ENCODE measurements at regions not wholly inside any gene's neighbourhood (a gene's known extent, or its start where the extent isn't known, plus 50 kb on each side); places are given as distances from the start of the nearest gene placed in this dataset.

DNA sequence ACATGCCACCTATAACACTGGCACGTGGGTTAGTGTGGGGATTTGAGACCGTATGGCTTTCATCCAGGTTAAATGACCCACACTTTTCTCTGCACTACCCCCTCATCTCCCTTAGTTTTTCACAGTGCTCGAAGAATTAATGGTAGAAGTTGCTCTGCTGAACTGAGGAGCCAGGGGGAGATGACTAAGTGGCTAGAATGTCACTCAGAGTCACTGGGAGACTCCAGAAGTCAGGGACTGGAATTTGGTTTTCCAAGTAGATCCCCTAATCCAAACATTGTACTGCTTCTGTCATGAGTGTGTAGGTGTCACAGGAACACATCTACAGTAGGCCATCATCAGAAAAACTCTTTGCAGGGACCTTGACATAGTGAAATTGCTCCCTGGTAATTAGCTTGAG is 181.0 kb upstream of the RASGRP1 start:
- Mint-ChIP-seq H3K36me3 (ENCODE audit: unreplicated experiment) (no peaks in the 10 kb centered on the region), H3K27me3 (ENCODE audit: unreplicated experiment) (peaks cover 2% of the 10 kb centered on the region), H3K4me1 (ENCODE audit: unreplicated experiment) (peaks cover 30% of the 10 kb centered on the region), H3K9me3 (ENCODE audit: unreplicated experiment) (peaks cover 6% of the 10 kb centered on the region), H3K27ac (ENCODE audit: unreplicated experiment) (no peak overlapping the region), H3K4me3 (ENCODE audit: unreplicated experiment) (no peak overlapping the region)
- no peak for TF ChIP-seq CTCF (IDR thresholded peaks at IDR 0.05)
- DNase-seq (ENCODE audit: extremely low spot score, unreplicated experiment): no peak

GRCh38 chr15:38746211-38746610 is 181.6 kb upstream of the RASGRP1 start:
- Mint-ChIP-seq H3K27me3 (ENCODE audit: unreplicated experiment) (peaks cover 2% of the 10 kb centered on the region), H3K9me3 (ENCODE audit: unreplicated experiment) (peaks cover 6% of the 10 kb centered on the region), H3K4me3 (ENCODE audit: unreplicated experiment) (no peak overlapping the region), H3K27ac (ENCODE audit: unreplicated experiment) (no peak overlapping the region), H3K36me3 (ENCODE audit: unreplicated experiment) (no peaks in the 10 kb centered on the region), H3K4me1 (ENCODE audit: unreplicated experiment) (peaks cover 27% of the 10 kb centered on the region)
- no peak for TF ChIP-seq CTCF (IDR thresholded peaks at IDR 0.05)
- DNase-seq (ENCODE audit: extremely low spot score, unreplicated experiment): no peak

DNA sequence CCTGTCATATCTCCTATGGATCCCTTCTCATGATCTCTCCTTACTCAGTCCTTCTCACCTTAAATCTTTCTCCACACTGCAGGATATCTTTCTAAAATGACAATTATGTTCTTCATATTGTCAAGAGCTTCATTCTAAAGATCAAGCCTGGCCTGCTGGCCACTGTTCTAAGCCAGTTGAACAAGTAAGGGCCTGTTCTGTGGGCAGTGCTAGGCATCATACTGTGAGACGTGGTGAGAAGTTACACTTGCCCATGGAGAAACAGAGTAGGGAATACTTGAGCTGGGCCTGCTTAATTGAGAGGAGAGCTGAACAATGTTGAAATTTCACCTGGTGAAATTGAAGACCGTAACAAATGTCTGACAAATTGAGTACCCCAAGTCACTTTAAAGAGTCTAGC is 184.1 kb upstream of the RASGRP1 start:
- peaks cover 31% of the 10 kb centered on the region for H3K4me1 Mint-ChIP-seq (ENCODE audit: unreplicated experiment)
- H3K27ac Mint-ChIP-seq (ENCODE audit: unreplicated experiment): no peak overlapping the region
- no peaks in the 10 kb centered on the region for H3K36me3 Mint-ChIP-seq (ENCODE audit: unreplicated experiment)
- no peak for TF ChIP-seq CTCF (IDR thresholded peaks at IDR 0.05)
- no peaks in the 10 kb centered on the region for H3K27me3 Mint-ChIP-seq (ENCODE audit: unreplicated experiment)
- H3K9me3 Mint-ChIP-seq (ENCODE audit: unreplicated experiment): peaks cover 6% of the 10 kb centered on the region
- H3K4me3 Mint-ChIP-seq (ENCODE audit: unreplicated experiment): no peak overlapping the region
- DNase-seq (ENCODE audit: extremely low spot score, unreplicated experiment): no peak

GRCh38 chr15:38750786-38751185 is 186.2 kb upstream of the RASGRP1 start:
- no peak overlapping the region for H3K27ac Mint-ChIP-seq (ENCODE audit: unreplicated experiment)
- no peak overlapping the region for H3K4me3 Mint-ChIP-seq (ENCODE audit: unreplicated experiment)
- H3K27me3 Mint-ChIP-seq (ENCODE audit: unreplicated experiment): no peaks in the 10 kb centered on the region
- peaks cover 27% of the 10 kb centered on the region for H3K4me1 Mint-ChIP-seq (ENCODE audit: unreplicated experiment)
- peaks cover 3% of the 10 kb centered on the region for H3K36me3 Mint-ChIP-seq (ENCODE audit: unreplicated experiment)
- H3K9me3 Mint-ChIP-seq (ENCODE audit: unreplicated experiment): peaks cover 6% of the 10 kb centered on the region
- DNase-seq (ENCODE audit: extremely low spot score, unreplicated experiment): no peak
- no peak for TF ChIP-seq CTCF (IDR thresholded peaks at IDR 0.05)

DNA sequence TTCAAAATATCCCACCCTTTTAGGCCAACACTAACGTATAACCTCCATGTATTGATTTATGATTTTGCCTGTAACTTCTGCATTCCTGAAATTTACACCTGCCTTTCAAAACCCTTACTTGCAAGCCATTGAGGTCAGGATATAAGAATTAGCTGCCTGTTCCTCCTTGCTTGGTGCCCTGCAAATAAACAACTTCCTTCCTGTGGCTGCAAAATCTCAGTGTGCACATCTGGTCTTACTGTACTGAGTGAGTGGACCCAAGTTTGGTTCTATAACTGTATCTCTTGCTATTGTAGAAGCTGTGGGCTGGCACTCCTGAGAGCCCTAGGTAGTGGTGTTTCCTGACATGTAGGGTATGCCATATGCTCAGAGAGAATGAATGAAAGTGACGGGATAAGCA is 191.1 kb upstream of the RASGRP1 start:
- Mint-ChIP-seq H3K27ac (ENCODE audit: unreplicated experiment) (no peak overlapping the region), H3K4me1 (ENCODE audit: unreplicated experiment) (peaks cover 47% of the 10 kb centered on the region), H3K36me3 (ENCODE audit: unreplicated experiment) (peaks cover 3% of the 10 kb centered on the region), H3K9me3 (ENCODE audit: unreplicated experiment) (no peaks in the 10 kb centered on the region), H3K27me3 (ENCODE audit: unreplicated experiment) (no peaks in the 10 kb centered on the region), H3K4me3 (ENCODE audit: unreplicated experiment) (no peak overlapping the region)
- TF ChIP-seq CTCF (IDR thresholded peaks at IDR 0.05): no peak
- no peak for DNase-seq (ENCODE audit: extremely low spot score, unreplicated experiment)

Measured in osteocyte (in vitro differentiated cells).